Kidney epithelial cell (primary cell): ENCODE measurements at regions not wholly inside any gene's neighbourhood (a gene's known extent, or its start where the extent isn't known, plus 50 kb on each side); places are given as distances from the start of the nearest gene placed in this dataset.
"Not testable (repeated sequence)": the region's sequence is repeated elsewhere in the genome, so short reads cannot be mapped to it uniquely, and the experiment has no call there.

ENCODE experiments used
- DNase-seq: peaks from one replicate; pipeline ENCODE4 v3.0.0-alpha.2; 2010; ENCODE audit warnings: low read depth
- H3K27me3 ChIP-seq: 2 replicates; pipeline ENCODE4 v1.6.0; 2011; ENCODE audit warnings: low read length; ENCODE audit not compliant: control insufficient read depth, insufficient read depth
- H3K36me3 ChIP-seq: 2 replicates; pipeline ENCODE4 v1.5.1; 2011; ENCODE audit warnings: low read length; ENCODE audit not compliant: control insufficient read depth, insufficient read depth
- H3K4me3 ChIP-seq: 2 replicates; pipeline ENCODE4 v1.5.1; 2011; ENCODE audit warnings: low read depth, mild to moderate bottlenecking, control low read depth, low read length
- TF ChIP-seq, protein P1 (sequence below): IDR thresholded peaks from 2 replicates; pipeline ENCODE4 v1.5.1; 2011; ENCODE audit warnings: mild to moderate bottlenecking, moderate library complexity, low read length, control low read depth, inconsistent platforms; ENCODE audit not compliant: insufficient read depth, poor library complexity, severe bottlenecking

DNA sequence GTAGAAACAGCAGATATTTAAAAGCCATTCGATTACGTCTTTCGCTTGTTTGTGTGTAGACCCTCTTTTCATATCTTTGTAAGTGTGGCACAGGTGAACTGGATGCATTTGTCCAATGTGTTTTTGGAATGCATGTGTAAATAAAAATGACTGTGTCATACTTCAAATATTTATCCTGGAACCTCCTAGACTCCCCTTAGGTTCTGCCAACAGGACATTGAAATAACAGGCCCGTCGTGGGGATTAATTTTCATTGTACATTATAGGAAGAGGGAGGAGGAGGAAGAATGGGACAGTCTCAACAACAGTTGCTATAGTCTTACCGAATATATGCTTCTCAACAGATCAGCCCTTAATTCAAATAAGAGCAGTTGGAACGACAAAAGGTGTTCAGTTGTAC lies 95.8 kb downstream of the PRKAB2 start:
- H3K36me3 ChIP-seq: no peaks in the 10 kb centered on the region
- TF ChIP-seq, protein P1, sequence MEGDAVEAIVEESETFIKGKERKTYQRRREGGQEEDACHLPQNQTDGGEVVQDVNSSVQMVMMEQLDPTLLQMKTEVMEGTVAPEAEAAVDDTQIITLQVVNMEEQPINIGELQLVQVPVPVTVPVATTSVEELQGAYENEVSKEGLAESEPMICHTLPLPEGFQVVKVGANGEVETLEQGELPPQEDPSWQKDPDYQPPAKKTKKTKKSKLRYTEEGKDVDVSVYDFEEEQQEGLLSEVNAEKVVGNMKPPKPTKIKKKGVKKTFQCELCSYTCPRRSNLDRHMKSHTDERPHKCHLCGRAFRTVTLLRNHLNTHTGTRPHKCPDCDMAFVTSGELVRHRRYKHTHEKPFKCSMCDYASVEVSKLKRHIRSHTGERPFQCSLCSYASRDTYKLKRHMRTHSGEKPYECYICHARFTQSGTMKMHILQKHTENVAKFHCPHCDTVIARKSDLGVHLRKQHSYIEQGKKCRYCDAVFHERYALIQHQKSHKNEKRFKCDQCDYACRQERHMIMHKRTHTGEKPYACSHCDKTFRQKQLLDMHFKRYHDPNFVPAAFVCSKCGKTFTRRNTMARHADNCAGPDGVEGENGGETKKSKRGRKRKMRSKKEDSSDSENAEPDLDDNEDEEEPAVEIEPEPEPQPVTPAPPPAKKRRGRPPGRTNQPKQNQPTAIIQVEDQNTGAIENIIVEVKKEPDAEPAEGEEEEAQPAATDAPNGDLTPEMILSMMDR: no peak
- H3K27me3 ChIP-seq: peaks cover 70% of the 10 kb centered on the region
- no peak for DNase-seq
- H3K4me3 ChIP-seq: no peak overlapping the region

DNA sequence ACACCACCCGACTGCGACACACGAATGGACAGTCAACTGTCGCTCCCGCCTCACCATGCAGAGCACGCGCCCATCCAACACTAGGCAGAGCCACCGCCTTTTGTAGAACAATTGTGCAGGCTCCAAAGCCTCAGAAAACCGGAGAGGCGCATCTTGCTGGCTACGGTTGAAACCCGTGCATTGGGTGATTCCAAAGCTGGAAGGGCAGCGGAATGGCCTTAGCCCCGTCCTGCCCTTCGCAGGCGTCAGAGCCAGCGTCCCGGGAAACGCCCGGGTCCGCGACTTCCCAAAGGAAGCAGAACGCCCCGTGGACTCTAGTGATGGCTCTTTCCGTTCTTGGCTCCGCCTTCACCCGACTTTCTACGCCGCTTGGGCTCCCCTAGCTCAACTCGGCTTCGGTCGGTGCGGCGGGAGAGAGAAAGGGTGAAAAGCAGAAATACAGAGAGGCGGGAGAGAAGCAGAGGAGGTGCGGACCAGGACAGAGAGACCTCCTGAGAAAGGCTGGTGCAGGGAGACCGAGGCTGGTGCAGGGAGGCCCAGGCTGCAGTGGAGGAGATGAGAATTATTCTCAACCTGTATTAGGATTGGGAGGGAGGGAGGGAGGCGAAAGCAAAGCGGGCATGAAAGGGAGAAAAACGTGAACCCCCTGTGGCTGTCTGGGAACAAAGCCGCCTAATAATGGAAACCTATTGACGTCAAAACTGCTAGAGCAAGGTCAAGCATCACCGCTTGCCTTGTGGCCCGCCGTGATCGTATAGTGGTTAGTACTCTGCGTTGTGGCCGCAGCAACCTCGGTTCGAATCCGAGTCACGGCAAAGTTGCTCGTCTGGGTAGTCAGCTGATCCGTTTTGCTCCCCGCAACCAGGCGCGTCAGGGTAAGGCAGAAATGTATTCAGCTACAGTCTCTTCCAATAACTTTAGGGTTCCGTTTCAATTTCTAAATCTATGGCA lies 99.5 kb downstream of the PRKAB2 start:
- TF ChIP-seq, protein P1: no peak
- peaks cover 36% of the 10 kb centered on the region for H3K27me3 ChIP-seq
- H3K4me3 ChIP-seq: peak overlapping the region; percentile 27
- no peaks in the 10 kb centered on the region for H3K36me3 ChIP-seq
- no peak for DNase-seq

DNA sequence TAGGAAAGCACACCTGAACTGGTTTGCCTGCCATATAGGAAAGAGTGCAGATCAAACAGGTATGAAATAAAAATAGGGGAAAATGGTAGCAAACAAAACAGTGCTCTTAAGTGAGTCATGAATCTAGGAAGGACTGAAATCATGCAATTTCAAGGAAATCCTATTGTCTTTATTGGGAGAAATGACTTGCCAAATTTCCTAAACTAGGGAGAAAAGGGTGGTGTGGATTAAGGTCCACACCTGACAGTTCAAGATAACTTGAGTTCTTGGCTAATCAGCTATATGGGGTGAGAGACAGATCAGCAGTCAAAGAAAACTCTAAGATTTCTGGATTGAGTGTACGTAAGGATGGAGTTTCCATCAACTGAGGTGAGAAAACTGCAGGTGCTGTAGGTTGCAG lies 101.1 kb downstream of the PRKAB2 start:
- H3K36me3 ChIP-seq: no peaks in the 10 kb centered on the region
- TF ChIP-seq, protein P1: no peak
- no peak for DNase-seq
- H3K27me3 ChIP-seq: peaks cover 21% of the 10 kb centered on the region
- H3K4me3 ChIP-seq: no peak overlapping the region

DNA sequence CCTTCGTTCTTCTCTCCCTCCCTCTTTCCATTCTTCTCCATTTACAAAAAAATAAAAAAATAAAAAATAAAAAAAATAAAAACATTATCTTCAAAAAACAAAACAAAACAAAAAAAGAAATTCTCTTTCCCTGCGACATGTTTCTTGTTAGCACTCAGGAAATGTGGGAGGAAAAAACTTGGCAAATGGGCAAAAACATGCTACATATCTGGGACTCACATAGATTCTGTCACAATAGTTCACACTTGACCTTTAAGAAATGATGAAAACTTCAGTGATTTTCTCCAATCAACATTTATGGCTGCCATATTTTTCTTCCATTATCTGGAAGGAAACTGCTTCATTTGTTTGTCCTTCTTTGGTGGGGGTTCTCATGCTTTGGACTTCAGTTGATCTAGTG lies 109.3 kb downstream of the PRKAB2 start:
- Histone ChIP-seq H3K36me3 (no peaks in the 10 kb centered on the region), H3K27me3 (no peaks in the 10 kb centered on the region), H3K4me3 (no peak overlapping the region)
- TF ChIP-seq, protein P1: no peak
- no peak for DNase-seq

DNA sequence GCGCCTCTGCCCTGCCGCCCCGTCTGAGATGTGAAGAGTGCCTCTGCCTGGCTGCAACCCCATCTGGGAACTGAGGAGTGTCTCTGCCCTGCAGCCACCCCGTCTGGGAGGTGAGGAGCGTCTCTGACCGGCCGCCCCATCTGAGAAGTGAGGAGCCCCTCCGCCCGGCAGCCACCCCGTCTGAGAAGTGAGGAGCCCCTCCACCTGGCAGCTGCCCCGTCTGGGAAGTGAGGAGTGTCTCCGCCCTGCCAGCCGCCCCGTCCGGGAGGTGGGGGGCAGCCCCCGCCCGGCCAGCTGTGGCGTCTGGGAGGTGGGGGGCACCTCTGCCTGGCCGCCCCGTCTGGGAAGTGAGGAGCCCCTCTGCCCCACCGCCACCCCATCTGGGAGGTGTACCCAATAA lies 110.4 kb downstream of the PRKAB2 start:
- H3K27me3 ChIP-seq, H3K36me3 ChIP-seq, H3K4me3 ChIP-seq, DNase-seq: not testable (repeated sequence)

DNA sequence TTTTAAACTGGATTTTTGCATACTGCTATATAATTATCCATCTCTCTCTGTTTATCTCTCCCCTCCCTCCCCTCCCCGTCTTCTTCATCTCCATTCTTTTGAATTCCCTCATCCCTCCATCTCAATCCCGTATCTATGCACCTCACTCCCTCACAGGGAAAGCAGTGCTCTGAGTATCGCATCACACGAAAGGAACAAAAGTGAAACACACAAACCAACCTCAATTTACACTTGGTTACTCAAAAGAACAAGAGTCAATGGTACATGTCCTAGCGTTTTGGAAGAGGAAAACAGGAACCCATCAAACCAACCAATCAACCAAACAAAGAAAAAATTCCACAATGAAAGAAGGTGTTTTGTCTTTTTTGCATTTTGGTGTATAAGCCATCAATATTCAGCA lies 115.1 kb downstream of the NBPF12 start:
- Histone ChIP-seq H3K27me3 (no peaks in the 10 kb centered on the region), H3K4me3 (no peak overlapping the region), H3K36me3 (no peaks in the 10 kb centered on the region)
- no peak for DNase-seq
- TF ChIP-seq, protein P1: no peak
